ENCODE measurements at regions not wholly inside any gene's neighbourhood (a gene's known extent, or its start where the extent isn't known, plus 50 kb on each side); places are given as distances from the start of the nearest gene placed in this dataset.

- Histone ChIP-seq H3K36me3 (ENCODE audit: insufficient read depth, low read length) (no peaks in the 10 kb centered on the region), H3K9me2 (ENCODE audit: low read depth, low read length) (no peaks in the 10 kb centered on the region), H3K4me1 (ENCODE audit: insufficient read depth, low read length, severe bottlenecking) (no peaks in the 10 kb centered on the region), H3K9me3 (ENCODE audit: low read length) (no peaks in the 10 kb centered on the region), H3F3A (ENCODE audit: insufficient read depth, low read length) (no peaks in the 10 kb centered on the region), H3K79me2 (ENCODE audit: insufficient read depth, low read length) (no peaks in the 10 kb centered on the region), H2AFZ (ENCODE audit: low read length) (no peak overlapping the region), H3K27me3 (ENCODE audit: insufficient read depth, low read length) (no peaks in the 10 kb centered on the region), H3K4me3 (ENCODE audit: low read depth, low read length, poor library complexity, severe bottlenecking) (no peak overlapping the region), H3K9ac (ENCODE audit: low read length) (no peak overlapping the region), H4K20me1 (ENCODE audit: insufficient read depth, low read length) (no peaks in the 10 kb centered on the region), H3K27ac (ENCODE audit: low read depth, low read length, poor library complexity, severe bottlenecking) (no peak overlapping the region), H3K4me2 (ENCODE audit: low read length) (no peak overlapping the region)
- TF ChIP-seq, protein P1, sequence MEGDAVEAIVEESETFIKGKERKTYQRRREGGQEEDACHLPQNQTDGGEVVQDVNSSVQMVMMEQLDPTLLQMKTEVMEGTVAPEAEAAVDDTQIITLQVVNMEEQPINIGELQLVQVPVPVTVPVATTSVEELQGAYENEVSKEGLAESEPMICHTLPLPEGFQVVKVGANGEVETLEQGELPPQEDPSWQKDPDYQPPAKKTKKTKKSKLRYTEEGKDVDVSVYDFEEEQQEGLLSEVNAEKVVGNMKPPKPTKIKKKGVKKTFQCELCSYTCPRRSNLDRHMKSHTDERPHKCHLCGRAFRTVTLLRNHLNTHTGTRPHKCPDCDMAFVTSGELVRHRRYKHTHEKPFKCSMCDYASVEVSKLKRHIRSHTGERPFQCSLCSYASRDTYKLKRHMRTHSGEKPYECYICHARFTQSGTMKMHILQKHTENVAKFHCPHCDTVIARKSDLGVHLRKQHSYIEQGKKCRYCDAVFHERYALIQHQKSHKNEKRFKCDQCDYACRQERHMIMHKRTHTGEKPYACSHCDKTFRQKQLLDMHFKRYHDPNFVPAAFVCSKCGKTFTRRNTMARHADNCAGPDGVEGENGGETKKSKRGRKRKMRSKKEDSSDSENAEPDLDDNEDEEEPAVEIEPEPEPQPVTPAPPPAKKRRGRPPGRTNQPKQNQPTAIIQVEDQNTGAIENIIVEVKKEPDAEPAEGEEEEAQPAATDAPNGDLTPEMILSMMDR (IDR thresholded peaks at IDR 0.05; ENCODE audit: low read length): no peak
- no peak for TF ChIP-seq EZH2 (IDR thresholded peaks at IDR 0.05; ENCODE audit: borderline replicate concordance, low read length)
Measured at GRCh38 chrX:144916785-144917184, 330.5 kb upstream of the SPANXN1 start.

DNA sequence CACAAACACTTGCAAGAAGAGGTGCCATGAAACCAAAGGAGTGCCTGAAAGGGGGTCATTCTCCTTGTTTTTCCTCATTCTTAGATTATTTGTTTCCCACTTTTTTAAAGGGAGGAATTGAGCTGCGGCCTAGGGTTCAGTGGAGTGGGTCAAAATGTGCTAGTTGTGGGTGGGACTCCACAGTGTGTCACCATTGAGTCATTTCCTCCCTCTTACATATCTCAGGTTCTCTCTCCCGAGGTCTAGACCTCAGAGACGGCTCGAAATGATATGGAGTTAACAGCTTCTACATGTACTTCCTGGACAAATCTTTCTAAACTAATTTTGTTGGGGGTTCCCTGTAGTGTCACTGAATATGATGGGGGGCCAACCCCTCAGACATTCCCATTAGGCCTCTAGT lies 328.4 kb upstream of the SPANXN1 start:
- Histone ChIP-seq H3F3A (ENCODE audit: insufficient read depth, low read length) (no peaks in the 10 kb centered on the region), H3K27me3 (ENCODE audit: insufficient read depth, low read length) (no peaks in the 10 kb centered on the region), H3K79me2 (ENCODE audit: insufficient read depth, low read length) (no peaks in the 10 kb centered on the region), H3K9me3 (ENCODE audit: low read length) (no peaks in the 10 kb centered on the region), H3K4me3 (ENCODE audit: low read depth, low read length, poor library complexity, severe bottlenecking) (no peak overlapping the region), H3K9me2 (ENCODE audit: low read depth, low read length) (no peaks in the 10 kb centered on the region), H3K9ac (ENCODE audit: low read length) (no peak overlapping the region), H4K20me1 (ENCODE audit: insufficient read depth, low read length) (no peaks in the 10 kb centered on the region), H3K4me2 (ENCODE audit: low read length) (no peak overlapping the region), H3K36me3 (ENCODE audit: insufficient read depth, low read length) (no peaks in the 10 kb centered on the region), H3K27ac (ENCODE audit: low read depth, low read length, poor library complexity, severe bottlenecking) (no peak overlapping the region), H2AFZ (ENCODE audit: low read length) (no peak overlapping the region), H3K4me1 (ENCODE audit: insufficient read depth, low read length, severe bottlenecking) (no peaks in the 10 kb centered on the region)
- TF ChIP-seq, protein P1 (IDR thresholded peaks at IDR 0.05; ENCODE audit: low read length): no peak
- no peak for TF ChIP-seq EZH2 (IDR thresholded peaks at IDR 0.05; ENCODE audit: borderline replicate concordance, low read length)

DNA sequence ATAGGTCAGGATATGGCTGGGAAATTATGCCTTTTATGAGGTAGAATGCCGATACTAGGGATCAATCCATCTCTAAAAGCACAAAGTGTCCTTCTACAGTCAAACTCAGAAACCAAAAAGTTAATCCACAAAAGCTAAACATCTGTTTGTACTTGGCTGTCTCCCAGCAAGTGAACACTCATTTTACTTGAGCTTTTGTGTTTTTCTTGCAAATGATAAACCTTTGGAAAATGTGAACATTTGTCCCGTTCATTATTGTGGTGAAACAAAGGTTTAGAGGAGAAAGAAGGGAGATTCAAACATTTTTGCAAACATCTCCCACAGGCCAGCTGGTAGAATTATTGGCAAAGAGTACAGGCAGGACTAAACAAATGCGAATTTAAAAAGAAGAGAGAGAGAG lies 300.6 kb upstream of the SPANXN1 start:
- Histone ChIP-seq H3K36me3 (ENCODE audit: insufficient read depth, low read length) (no peaks in the 10 kb centered on the region), H3K9ac (ENCODE audit: low read length) (no peak overlapping the region), H3K4me3 (ENCODE audit: low read depth, low read length, poor library complexity, severe bottlenecking) (no peak overlapping the region), H4K20me1 (ENCODE audit: insufficient read depth, low read length) (no peaks in the 10 kb centered on the region), H3K4me1 (ENCODE audit: insufficient read depth, low read length, severe bottlenecking) (no peaks in the 10 kb centered on the region), H3K4me2 (ENCODE audit: low read length) (no peak overlapping the region), H3K9me2 (ENCODE audit: low read depth, low read length) (no peaks in the 10 kb centered on the region), H3K27me3 (ENCODE audit: insufficient read depth, low read length) (no peaks in the 10 kb centered on the region), H3K27ac (ENCODE audit: low read depth, low read length, poor library complexity, severe bottlenecking) (no peak overlapping the region), H3K9me3 (ENCODE audit: low read length) (no peaks in the 10 kb centered on the region), H2AFZ (ENCODE audit: low read length) (no peak overlapping the region), H3F3A (ENCODE audit: insufficient read depth, low read length) (no peaks in the 10 kb centered on the region), H3K79me2 (ENCODE audit: insufficient read depth, low read length) (no peaks in the 10 kb centered on the region)
- TF ChIP-seq, protein P1 (IDR thresholded peaks at IDR 0.05; ENCODE audit: low read length): no peak
- no peak for TF ChIP-seq EZH2 (IDR thresholded peaks at IDR 0.05; ENCODE audit: borderline replicate concordance, low read length)
